Psoas muscle (tissue), 7 donors: ENCODE measurements at regions not wholly inside any gene's neighbourhood (a gene's known extent, or its start where the extent isn't known, plus 50 kb on each side); places are given as distances from the start of the nearest gene placed in this dataset.

Source experiments
- ATAC-seq, 4 donors: fragments of 200-7000 bp; cut with Tn5 transposase; one replicate each; pipeline ENCODE4 v1.9.1; 2020; ENCODE audit warnings: moderate library complexity in 3 of 4, mild to moderate bottlenecking in 2 of 4
- DNase-seq, 2 donors: peaks; one replicate each; pipeline ENCODE4 v3.0.0-alpha.2; 2020
- H3K27ac ChIP-seq: fragments of 200-600 bp; one replicate; pipeline ENCODE4 v1.8.0; 2022
- H3K27me3 ChIP-seq, 3 donors: fragments of 200-600 bp in 1 of 3; one replicate each; pipeline versions ENCODE4 v1.6.1 to v1.8.0; 2013 to 2022; ENCODE audit warnings: low read length in 2 of 3, mild to moderate bottlenecking in 2 of 3, moderate library complexity in 1 of 3; ENCODE audit not compliant: insufficient read depth in 3 of 3
- H3K36me3 ChIP-seq, 2 donors: fragments of 200-600 bp in 1 of 2; one replicate each; pipeline versions ENCODE4 v1.6.1 to v1.8.0; 2013 to 2022; ENCODE audit warnings: low read depth in 1 of 2, mild to moderate bottlenecking in 1 of 2, moderate library complexity in 1 of 2; ENCODE audit not compliant: insufficient read depth in 1 of 2
- H3K4me1 ChIP-seq: fragments of 200-600 bp; one replicate; pipeline ENCODE4 v1.8.0; 2022
- H3K4me3 ChIP-seq: fragments of 200-600 bp; one replicate; pipeline ENCODE4 v1.8.0; 2022; ENCODE audit warnings: mild to moderate bottlenecking
- H3K9me3 ChIP-seq: fragments of 200-600 bp; one replicate; pipeline ENCODE4 v1.8.0; 2022
- CTCF ChIP-seq: fragments of 200-600 bp; IDR thresholded peaks from one replicate; pipeline ENCODE4 v1.8.0; 2022; ENCODE audit warnings: antibody characterized with exemption
- WGBS, 3 donors: extraction: QIAGEN DNeasy Blood & Tissue Kit; methylation state at CpG; one replicate each; pipeline versions ENCODE4 v1.1.6 to v1.1.7; 2013; 5-methylcytosine and 5-hydroxymethylcytosine counted together
- intact Hi-C, 2 donors: fragments of 100-400 bp; cut with DNase I; formaldehyde crosslinking; loops; one replicate each; pipeline versions ENCODE4 v1.11.0 to v1.14.2; 2022
- donor health status: healthy with polysubstance abuse.
- donor health status: DM: no; HTN: no; CAD: no; lungs with moderate emphysema.
- donor health status: Bipolar disorder and iron deficiency.
- donor health status: healthy.
- donor health status: DM: yes; HTN: yes; CAD: no.
- donor health status: DM: no; HTN: no; CAD: no.
- donor health status: DM: yes; HTN: yes; CAD: no.

GRCh38 chr16:7218936-7219335, 113.7 kb upstream of the RBFOX1 start:
- Histone ChIP-seq H3K27ac (no peak overlapping the region), H3K27me3 (peaks cover 0 to 6% (median 0%) of the 10 kb centered on the region in 3 donors), H3K4me3 (no peak overlapping the region), H3K4me1 (no peaks in the 10 kb centered on the region), H3K9me3 (no peaks in the 10 kb centered on the region), H3K36me3 (no peaks in the 10 kb centered on the region)
- no peak for ATAC-seq
- WGBS, 3 donors, result 9 to 23% (median 14%) methylated on average over 4 of the region's 4 CpGs
- TF ChIP-seq CTCF, result no peak
- intact Hi-C loops, result loop anchor here in 1 of 2 donors (10.0 kb wide), 1 partner anchor 64 kb away; no protein-coding TSS in a partner anchor
- DNase-seq, result no peak

DNA sequence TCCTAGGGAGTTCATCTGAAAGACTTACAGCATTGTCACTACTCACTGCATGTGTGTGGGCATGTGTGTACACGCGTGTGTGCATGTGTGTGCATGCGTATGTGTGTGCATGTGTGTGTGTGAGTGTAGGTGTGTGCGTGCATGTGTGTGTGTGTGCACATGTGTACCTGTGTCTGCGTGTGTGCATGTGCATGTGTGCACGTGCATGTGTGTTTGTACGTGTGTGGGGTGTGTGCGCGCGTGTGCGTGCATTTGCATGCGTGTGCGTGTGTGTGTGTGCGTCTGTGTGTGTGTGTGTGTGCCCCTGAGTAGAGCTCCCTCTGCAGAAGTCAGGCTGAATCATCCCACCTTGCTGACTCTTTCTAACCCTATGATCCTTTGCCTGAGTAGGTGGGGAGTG, 114.8 kb upstream of the RBFOX1 start:
- no peak overlapping the region for H3K4me3 ChIP-seq
- 89 to 93% (median 91%) methylated on average over 14 of the region's 14 CpGs for WGBS, 3 donors
- ATAC-seq, result no peak
- H3K4me1 ChIP-seq, result no peaks in the 10 kb centered on the region
- DNase-seq, result no peak
- peaks cover 0 to 6% (median 0%) of the 10 kb centered on the region in 3 donors for H3K27me3 ChIP-seq
- no peak for TF ChIP-seq CTCF
- intact Hi-C loops, result loop anchor here in 1 of 2 donors (10.0 kb wide), 1 partner anchor 63 kb away; no protein-coding TSS in a partner anchor
- H3K27ac ChIP-seq, result no peak overlapping the region
- no peaks in the 10 kb centered on the region for H3K36me3 ChIP-seq
- H3K9me3 ChIP-seq, result no peaks in the 10 kb centered on the region

DNA sequence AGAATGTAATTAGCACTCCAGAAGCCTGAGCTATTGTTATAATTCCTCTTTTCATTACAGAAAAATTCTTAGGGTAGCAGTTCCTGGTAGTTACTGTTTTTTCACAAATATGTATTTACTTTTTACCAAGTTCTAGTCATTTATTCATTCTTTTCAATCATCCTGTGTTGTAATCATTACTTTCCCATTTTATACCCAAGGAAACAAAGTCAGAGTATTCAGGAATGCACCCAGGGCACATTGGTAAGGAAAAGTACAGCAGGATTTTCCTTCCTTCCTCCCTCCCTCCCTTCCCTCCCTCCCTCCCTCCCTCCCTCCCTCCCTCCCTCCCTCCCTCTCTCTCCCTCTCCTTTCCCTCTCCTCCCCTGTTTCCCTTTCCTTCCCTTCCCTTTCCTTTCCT, 115.9 kb upstream of the RBFOX1 start:
- ATAC-seq, result no peak
- H3K4me3 ChIP-seq, result no peak overlapping the region
- H3K9me3 ChIP-seq, result no peaks in the 10 kb centered on the region
- H3K27ac ChIP-seq, result no peak overlapping the region
- H3K36me3 ChIP-seq, result no peaks in the 10 kb centered on the region
- peaks cover 0 to 6% (median 0%) of the 10 kb centered on the region in 3 donors for H3K27me3 ChIP-seq
- H3K4me1 ChIP-seq, result no peaks in the 10 kb centered on the region
- DNase-seq, result no peak
- intact Hi-C loops, result loop anchor here in 1 of 2 donors (10.0 kb wide), 1 partner anchor 62 kb away; no protein-coding TSS in a partner anchor
- TF ChIP-seq CTCF, result no peak

DNA sequence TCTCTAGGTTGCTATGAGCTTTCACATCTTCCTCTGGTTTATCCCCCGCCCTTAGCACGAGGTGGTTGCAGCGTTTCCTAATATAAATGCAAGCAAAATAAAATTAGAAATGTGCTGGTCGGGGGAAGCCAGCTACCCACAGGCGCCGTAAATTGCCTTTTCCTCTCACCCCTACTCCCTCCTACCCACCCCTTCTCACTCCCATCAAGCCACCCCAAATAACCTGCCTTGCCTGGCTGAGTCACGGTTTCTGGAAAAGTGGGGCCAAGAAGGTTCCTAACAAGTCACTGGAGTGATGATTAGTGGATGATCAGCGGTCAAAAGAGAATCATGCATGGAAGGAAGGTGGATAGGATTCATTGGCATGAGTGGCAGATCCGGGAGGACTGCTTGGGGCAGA, 120.9 kb upstream of the RBFOX1 start:
- H3K27me3 ChIP-seq, result no peaks in the 10 kb centered on the region
- no peaks in the 10 kb centered on the region for H3K9me3 ChIP-seq
- intact Hi-C loops, result loop anchor here in 1 of 2 donors (10.0 kb wide), 1 partner anchor 57 kb away; no protein-coding TSS in a partner anchor
- 59 to 75% (median 74%) methylated on average over 9 of the region's 9 CpGs for WGBS, 3 donors
- H3K36me3 ChIP-seq, result no peaks in the 10 kb centered on the region
- H3K27ac ChIP-seq, result no peak overlapping the region
- H3K4me1 ChIP-seq, result no peaks in the 10 kb centered on the region
- no peak for TF ChIP-seq CTCF
- DNase-seq (no peak), ATAC-seq (no peak)
- H3K4me3 ChIP-seq, result no peak overlapping the region

DNA sequence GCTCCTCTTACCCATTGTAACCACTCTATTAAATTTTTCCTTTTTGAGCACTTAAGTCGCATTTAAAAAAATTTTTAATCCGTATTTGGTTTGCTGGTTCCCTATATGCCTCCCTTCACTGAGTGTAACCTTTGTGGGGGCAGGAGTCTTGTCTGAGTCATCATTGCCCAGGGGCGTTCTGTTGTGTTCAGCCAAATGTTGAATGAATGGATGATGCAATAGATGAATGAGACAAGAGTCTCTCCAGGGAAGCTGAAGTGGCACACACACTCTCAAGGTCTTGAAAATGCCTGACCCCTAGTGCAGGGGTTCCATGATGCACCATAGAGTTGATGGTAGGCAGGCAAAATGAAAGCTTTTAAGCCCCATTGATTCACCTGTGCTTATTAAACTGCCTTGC, 123.0 kb upstream of the RBFOX1 start:
- intact Hi-C loops, result no loop called here
- H3K27ac ChIP-seq, result no peak overlapping the region
- H3K9me3 ChIP-seq, result no peaks in the 10 kb centered on the region
- ATAC-seq, result no peak
- H3K4me3 ChIP-seq, result no peak overlapping the region
- TF ChIP-seq CTCF, result no peak
- no peaks in the 10 kb centered on the region for H3K27me3 ChIP-seq
- no peak for DNase-seq
- no peaks in the 10 kb centered on the region for H3K4me1 ChIP-seq
- no peaks in the 10 kb centered on the region for H3K36me3 ChIP-seq
- WGBS, 3 donors, result 85 to 86% (median 85%) methylated on average over 3 of the region's 3 CpGs
